ENCODE measurements at regions not wholly inside any gene's neighbourhood (a gene's known extent, or its start where the extent isn't known, plus 50 kb on each side); places are given as distances from the start of the nearest gene placed in this dataset.

GRCh38 chr1:57788313-57788712 lies 364.5 kb upstream of the DAB1 start:
- no peaks in the 10 kb centered on the region for H3K79me2 ChIP-seq (ENCODE audit: low read depth)
- DNase-seq = no peak
- H3K36me3 ChIP-seq (ENCODE audit: low read depth) = no peaks in the 10 kb centered on the region
- no peak overlapping the region for H3K4me2 ChIP-seq
- H3F3A ChIP-seq (ENCODE audit: insufficient read depth, low read depth) = no peaks in the 10 kb centered on the region
- ChIA-PET POLR2A (ENCODE audit: unreplicated experiment) (no interaction called here), CTCF (no interaction called here)
- intact Hi-C loops (cut with micrococcal nuclease; ENCODE audit: unreplicated experiment) = no loop called here
- no peaks in the 10 kb centered on the region for H3K9me2 ChIP-seq (ENCODE audit: insufficient read depth)
- H3K27ac ChIP-seq = no peak overlapping the region
- no peaks in the 10 kb centered on the region for H3K27me3 ChIP-seq (ENCODE audit: insufficient read depth, low read depth)
- H3K9me3 ChIP-seq (ENCODE audit: insufficient read depth, low read depth) = no peaks in the 10 kb centered on the region
- no peaks in the 10 kb centered on the region for H4K20me1 ChIP-seq (ENCODE audit: insufficient read depth)
- no TSS peak for BruUV-seq (replicated peaks)
- no peak overlapping the region for H2AFZ ChIP-seq
- TF ChIP-seq EZH2 (IDR thresholded peaks at IDR 0.05; ENCODE audit: low read depth) = no peak
- TF ChIP-seq, protein P1, sequence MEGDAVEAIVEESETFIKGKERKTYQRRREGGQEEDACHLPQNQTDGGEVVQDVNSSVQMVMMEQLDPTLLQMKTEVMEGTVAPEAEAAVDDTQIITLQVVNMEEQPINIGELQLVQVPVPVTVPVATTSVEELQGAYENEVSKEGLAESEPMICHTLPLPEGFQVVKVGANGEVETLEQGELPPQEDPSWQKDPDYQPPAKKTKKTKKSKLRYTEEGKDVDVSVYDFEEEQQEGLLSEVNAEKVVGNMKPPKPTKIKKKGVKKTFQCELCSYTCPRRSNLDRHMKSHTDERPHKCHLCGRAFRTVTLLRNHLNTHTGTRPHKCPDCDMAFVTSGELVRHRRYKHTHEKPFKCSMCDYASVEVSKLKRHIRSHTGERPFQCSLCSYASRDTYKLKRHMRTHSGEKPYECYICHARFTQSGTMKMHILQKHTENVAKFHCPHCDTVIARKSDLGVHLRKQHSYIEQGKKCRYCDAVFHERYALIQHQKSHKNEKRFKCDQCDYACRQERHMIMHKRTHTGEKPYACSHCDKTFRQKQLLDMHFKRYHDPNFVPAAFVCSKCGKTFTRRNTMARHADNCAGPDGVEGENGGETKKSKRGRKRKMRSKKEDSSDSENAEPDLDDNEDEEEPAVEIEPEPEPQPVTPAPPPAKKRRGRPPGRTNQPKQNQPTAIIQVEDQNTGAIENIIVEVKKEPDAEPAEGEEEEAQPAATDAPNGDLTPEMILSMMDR (conservative IDR thresholded peaks at IDR 0.05) = no peak
- H3K4me1 ChIP-seq (replicated peaks; ENCODE audit: insufficient read depth) = no peaks in the 10 kb centered on the region
- no peak overlapping the region for H3K4me3 ChIP-seq

DNA sequence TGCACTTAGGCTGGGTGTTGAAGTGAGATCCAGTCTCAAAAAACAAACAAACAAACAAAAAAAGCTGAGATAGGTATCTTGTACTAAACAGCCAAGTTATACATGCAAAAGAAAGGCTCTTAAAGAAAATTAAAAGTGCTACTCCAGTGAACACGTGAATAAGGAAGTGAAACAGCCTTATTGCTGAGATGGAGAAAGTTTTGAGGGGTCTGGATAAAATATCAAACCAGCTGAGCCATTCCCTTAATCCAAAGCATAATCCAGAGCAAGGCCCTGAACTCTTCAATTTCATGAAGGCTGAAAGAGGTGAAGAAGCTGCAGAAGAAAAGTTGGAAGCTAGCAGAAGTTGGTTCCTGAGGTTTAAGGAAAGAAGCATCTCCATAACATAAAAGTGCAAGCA lies 360.5 kb upstream of the DAB1 start:
- Histone ChIP-seq H2AFZ (no peak overlapping the region), H3K36me3 (ENCODE audit: low read depth) (no peaks in the 10 kb centered on the region), H4K20me1 (ENCODE audit: insufficient read depth) (no peaks in the 10 kb centered on the region), H3K9me2 (ENCODE audit: insufficient read depth) (no peaks in the 10 kb centered on the region), H3F3A (ENCODE audit: insufficient read depth, low read depth) (no peaks in the 10 kb centered on the region), H3K4me3 (no peak overlapping the region), H3K27ac (no peak overlapping the region), H3K4me2 (no peak overlapping the region), H3K79me2 (ENCODE audit: low read depth) (no peaks in the 10 kb centered on the region), H3K27me3 (ENCODE audit: insufficient read depth, low read depth) (no peaks in the 10 kb centered on the region), H3K4me1 (replicated peaks; ENCODE audit: insufficient read depth) (no peaks in the 10 kb centered on the region), H3K9me3 (ENCODE audit: insufficient read depth, low read depth) (no peaks in the 10 kb centered on the region)
- no peak for DNase-seq
- TF ChIP-seq, protein P1 (conservative IDR thresholded peaks at IDR 0.05) = no peak
- TF ChIP-seq EZH2 (IDR thresholded peaks at IDR 0.05; ENCODE audit: low read depth) = no peak
- intact Hi-C loops (cut with micrococcal nuclease; ENCODE audit: unreplicated experiment) = no loop called here
- POLR2A ChIA-PET (ENCODE audit: unreplicated experiment) = no interaction called here
- no TSS peak for BruUV-seq (replicated peaks)
- CTCF ChIA-PET = no interaction called here

- H3K9me2 ChIP-seq (ENCODE audit: insufficient read depth) = no peaks in the 10 kb centered on the region
- H2AFZ ChIP-seq = no peak overlapping the region
- no peak overlapping the region for H3K4me2 ChIP-seq
- no peak overlapping the region for H3K4me3 ChIP-seq
- CTCF ChIA-PET = no interaction called here
- no TSS peak for BruUV-seq (replicated peaks)
- POLR2A ChIA-PET (ENCODE audit: unreplicated experiment) = no interaction called here
- H3K4me1 ChIP-seq (replicated peaks; ENCODE audit: insufficient read depth) = no peaks in the 10 kb centered on the region
- H3K9me3 ChIP-seq (ENCODE audit: insufficient read depth, low read depth) = no peaks in the 10 kb centered on the region
- no peaks in the 10 kb centered on the region for H3F3A ChIP-seq (ENCODE audit: insufficient read depth, low read depth)
- TF ChIP-seq EZH2 (IDR thresholded peaks at IDR 0.05; ENCODE audit: low read depth) = no peak
- TF ChIP-seq, protein P1 (conservative IDR thresholded peaks at IDR 0.05) = no peak
- no peaks in the 10 kb centered on the region for H3K79me2 ChIP-seq (ENCODE audit: low read depth)
- no peaks in the 10 kb centered on the region for H4K20me1 ChIP-seq (ENCODE audit: insufficient read depth)
- no peak overlapping the region for H3K27ac ChIP-seq
- DNase-seq = no peak
- intact Hi-C loops (cut with micrococcal nuclease; ENCODE audit: unreplicated experiment) = no loop called here
- no peaks in the 10 kb centered on the region for H3K36me3 ChIP-seq (ENCODE audit: low read depth)
- H3K27me3 ChIP-seq (ENCODE audit: insufficient read depth, low read depth) = no peaks in the 10 kb centered on the region
These were observed 358.5 kb upstream of the DAB1 start for GRCh38 chr1:57782357-57782756.

Data from PC-9 (cell line).